ENCODE measurements at regions not wholly inside any gene's neighbourhood (a gene's known extent, or its start where the extent isn't known, plus 50 kb on each side); places are given as distances from the start of the nearest gene placed in this dataset.

GRCh38 chr1:172738389-172738788 is 79.5 kb downstream of the FASLG start:
- H2AFZ ChIP-seq (ENCODE audit: low read depth, low read length, severe bottlenecking): no peak overlapping the region
- H3K27me3 ChIP-seq (ENCODE audit: low read length): no peaks in the 10 kb centered on the region
- no peak overlapping the region for H3K4me3 ChIP-seq (ENCODE audit: insufficient read depth, low read length, poor library complexity, severe bottlenecking)
- no peak overlapping the region for H3K4me2 ChIP-seq (ENCODE audit: low read depth, low read length, poor library complexity, severe bottlenecking)
- H3K27ac ChIP-seq (ENCODE audit: low read depth, low read length): no peak overlapping the region
- H3F3A ChIP-seq (ENCODE audit: insufficient read depth): no peaks in the 10 kb centered on the region
- H3K9ac ChIP-seq (ENCODE audit: low read length): no peak overlapping the region
- H4K20me1 ChIP-seq (ENCODE audit: low read depth, low read length): no peaks in the 10 kb centered on the region
- H3K79me2 ChIP-seq (ENCODE audit: insufficient read depth, low read length): no peaks in the 10 kb centered on the region
- no peaks in the 10 kb centered on the region for H3K36me3 ChIP-seq (ENCODE audit: low read length)
- H3K9me2 ChIP-seq (replicated peaks; ENCODE audit: insufficient read depth, low read length): no peaks in the 10 kb centered on the region
- no peaks in the 10 kb centered on the region for H3K9me3 ChIP-seq (ENCODE audit: insufficient read depth, low read length)
- TF ChIP-seq EZH2phosphoT487 (conservative IDR thresholded peaks at IDR 0.05; ENCODE audit: low read length) (no peak), CTCF (IDR thresholded peaks at IDR 0.05; ENCODE audit: insufficient read depth, low read length, poor library complexity, severe bottlenecking) (no peak)

GRCh38 chr1:172742599-172743500 is 83.9 kb downstream of the FASLG start:
- Histone ChIP-seq H3F3A (ENCODE audit: insufficient read depth) (0 out of 2 replicates have a peak, but pooled peaks cover 4% of the 10 kb centered on the region), H3K9me3 (ENCODE audit: insufficient read depth, low read length) (no peaks in the 10 kb centered on the region), H3K79me2 (ENCODE audit: insufficient read depth, low read length) (no peaks in the 10 kb centered on the region), H4K20me1 (ENCODE audit: low read depth, low read length) (no peaks in the 10 kb centered on the region), H3K36me3 (ENCODE audit: low read length) (no peaks in the 10 kb centered on the region), H3K4me2 (ENCODE audit: low read depth, low read length, poor library complexity, severe bottlenecking) (no peak overlapping the region), H3K27me3 (ENCODE audit: low read length) (no peaks in the 10 kb centered on the region), H3K4me3 (ENCODE audit: insufficient read depth, low read length, poor library complexity, severe bottlenecking) (no peak overlapping the region), H3K27ac (ENCODE audit: low read depth, low read length) (no peak overlapping the region), H3K9me2 (replicated peaks; ENCODE audit: insufficient read depth, low read length) (no peaks in the 10 kb centered on the region), H3K9ac (ENCODE audit: low read length) (no peak overlapping the region), H2AFZ (ENCODE audit: low read depth, low read length, severe bottlenecking) (no peak overlapping the region)
- peak; percentile 64 for TF ChIP-seq CTCF (IDR thresholded peaks at IDR 0.05; ENCODE audit: insufficient read depth, low read length, poor library complexity, severe bottlenecking)
- no peak for TF ChIP-seq EZH2phosphoT487 (conservative IDR thresholded peaks at IDR 0.05; ENCODE audit: low read length)

- H3F3A ChIP-seq (ENCODE audit: insufficient read depth): 0 out of 2 replicates have a peak, but pooled peaks cover 4% of the 10 kb centered on the region
- H3K36me3 ChIP-seq (ENCODE audit: low read length): no peaks in the 10 kb centered on the region
- no peak overlapping the region for H3K27ac ChIP-seq (ENCODE audit: low read depth, low read length)
- H3K4me3 ChIP-seq (ENCODE audit: insufficient read depth, low read length, poor library complexity, severe bottlenecking): no peak overlapping the region
- no peaks in the 10 kb centered on the region for H3K27me3 ChIP-seq (ENCODE audit: low read length)
- H3K9ac ChIP-seq (ENCODE audit: low read length): no peak overlapping the region
- no peak overlapping the region for H3K4me2 ChIP-seq (ENCODE audit: low read depth, low read length, poor library complexity, severe bottlenecking)
- no peaks in the 10 kb centered on the region for H3K9me2 ChIP-seq (replicated peaks; ENCODE audit: insufficient read depth, low read length)
- H3K9me3 ChIP-seq (ENCODE audit: insufficient read depth, low read length): no peaks in the 10 kb centered on the region
- H3K79me2 ChIP-seq (ENCODE audit: insufficient read depth, low read length): no peaks in the 10 kb centered on the region
- no peaks in the 10 kb centered on the region for H4K20me1 ChIP-seq (ENCODE audit: low read depth, low read length)
- TF ChIP-seq CTCF (IDR thresholded peaks at IDR 0.05; ENCODE audit: insufficient read depth, low read length, poor library complexity, severe bottlenecking): peak; percentile 51
- no peak for TF ChIP-seq EZH2phosphoT487 (conservative IDR thresholded peaks at IDR 0.05; ENCODE audit: low read length)
- no peak overlapping the region for H2AFZ ChIP-seq (ENCODE audit: low read depth, low read length, severe bottlenecking)
These were observed 86.1 kb downstream of the FASLG start for GRCh38 chr1:172745014-172745413.

All from SU-DHL-6 (cell line).